Common myeloid progenitor, CD34-positive (primary cell): ENCODE measurements at regions not wholly inside any gene's neighbourhood (a gene's known extent, or its start where the extent isn't known, plus 50 kb on each side); places are given as distances from the start of the nearest gene placed in this dataset.

Source experiments
- CTCF ChIA-PET: fragments of 350-600 bp; sonication (Branson Sonifier 250); formaldehyde crosslinking; loops from one replicate; lab custom pipeline; 2021; ENCODE audit warnings: antibody characterized with exemption; lab: Charles Lee
- POLR2A ChIA-PET: fragments of 350-600 bp; sonication (Branson Sonifier 250); formaldehyde crosslinking; loops from one replicate; lab custom pipeline; 2021; ENCODE audit warnings: antibody characterized with exemption; lab: Charles Lee
- DNase-seq, 3 donors: peaks; one replicate each; pipeline versions ENCODE4 v3.0.0 to v3.0.0-alpha.2; 2013
- H3K27ac ChIP-seq, 2 experiments: 1 replicate in 1 of 2; 2 replicates in 1 of 2; pipeline ENCODE4 v1.7.0; 2013; ENCODE audit warnings: inconsistent platforms in 2 of 2, low read length in 2 of 2, mild to moderate bottlenecking in 2 of 2, low read depth in 1 of 2, moderate library complexity in 1 of 2; ENCODE audit not compliant: severe bottlenecking in 2 of 2, insufficient read depth in 1 of 2, poor library complexity in 1 of 2
- H3K27me3 ChIP-seq, 5 experiments: replicated peaks in 2 of 5; 1 replicate in 3 of 5; 2 replicates in 2 of 5; pipeline versions ENCODE4 v1.6.1 to v1.7.0; 2013; ENCODE audit warnings: low read length in 4 of 5, mild to moderate bottlenecking in 2 of 5, moderate library complexity in 2 of 5, inconsistent platforms in 1 of 5; ENCODE audit not compliant: insufficient read depth in 5 of 5, control insufficient read depth in 4 of 5
- H3K36me3 ChIP-seq, 4 experiments: 1 replicate in 2 of 4; 2 replicates in 2 of 4; pipeline versions ENCODE4 v1.6.1 to v1.7.0; 2013; ENCODE audit warnings: low read length in 3 of 4, control low read depth in 1 of 4, mild to moderate bottlenecking in 1 of 4; ENCODE audit not compliant: control insufficient read depth in 4 of 4, insufficient read depth in 4 of 4
- H3K4me1 ChIP-seq, 4 experiments: 1 replicate in 3 of 4; 2 replicates in 1 of 4; pipeline versions ENCODE4 v1.6.1 to v1.7.1; 2013; ENCODE audit warnings: low read length in 3 of 4, mild to moderate bottlenecking in 3 of 4, control low read depth in 1 of 4, inconsistent platforms in 1 of 4, moderate library complexity in 1 of 4; ENCODE audit not compliant: control insufficient read depth in 4 of 4, insufficient read depth in 4 of 4; ENCODE audit errors: control extremely low read depth in 1 of 4
- H3K4me3 ChIP-seq, 7 experiments: 1 replicate in 4 of 7; 2 replicates in 3 of 7; pipeline versions ENCODE4 v1.5.1 to v1.7.0; 2013; ENCODE audit warnings: mild to moderate bottlenecking in 7 of 7, low read length in 6 of 7, moderate library complexity in 6 of 7, inconsistent platforms in 2 of 7, low read depth in 2 of 7, control low read depth in 1 of 7; ENCODE audit not compliant: insufficient read depth in 4 of 7, control insufficient read depth in 1 of 7; ENCODE audit errors: extremely low read depth in 1 of 7
- H3K9me3 ChIP-seq, 5 experiments: 1 replicate in 4 of 5; 2 replicates in 1 of 5; pipeline versions ENCODE4 v1.6.1 to v1.7.1; 2013; ENCODE audit warnings: low read length in 4 of 5, mild to moderate bottlenecking in 2 of 5, inconsistent platforms in 1 of 5, low read depth in 1 of 5, moderate library complexity in 1 of 5; ENCODE audit not compliant: control insufficient read depth in 4 of 5, insufficient read depth in 2 of 5; ENCODE audit errors: control extremely low read depth in 1 of 5
- WGBS: methylation state at CpG from one replicate; pipeline ENCODE4 v1.1.5; 2013; ENCODE audit not compliant: insufficient coverage; 5-methylcytosine and 5-hydroxymethylcytosine counted together

DNA sequence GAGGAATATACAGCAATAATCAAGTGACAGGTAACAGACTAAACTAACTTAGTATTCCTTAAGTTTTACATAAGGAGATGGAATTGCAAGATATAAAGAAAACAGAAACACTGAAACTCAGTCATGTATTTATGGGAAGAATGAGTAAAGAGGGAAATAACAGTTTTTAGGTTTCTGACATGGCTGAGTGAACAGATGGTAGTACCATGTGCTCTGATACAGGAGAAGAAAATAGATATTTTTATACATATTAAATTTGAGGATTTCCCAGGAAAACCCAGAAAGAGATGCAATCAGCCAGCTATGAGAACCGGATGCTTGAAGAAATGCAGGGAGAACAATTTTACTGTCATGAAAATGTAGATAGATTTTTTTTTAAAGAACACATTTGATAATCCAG is 669.5 kb upstream of the GRM3 start:
- Histone ChIP-seq H3K27ac (no peak overlapping the region), H3K4me3 (no peak overlapping the region), H3K27me3 (no peaks in the 10 kb centered on the region), H3K9me3 (no peaks in the 10 kb centered on the region), H3K36me3 (no peaks in the 10 kb centered on the region), H3K4me1 (no peaks in the 10 kb centered on the region)
- CTCF ChIA-PET, result no interaction called here
- POLR2A ChIA-PET, result no interaction called here
- no CpG with 5 or more reads among the region's 1 CpG for WGBS
- DNase-seq, result no peak

DNA sequence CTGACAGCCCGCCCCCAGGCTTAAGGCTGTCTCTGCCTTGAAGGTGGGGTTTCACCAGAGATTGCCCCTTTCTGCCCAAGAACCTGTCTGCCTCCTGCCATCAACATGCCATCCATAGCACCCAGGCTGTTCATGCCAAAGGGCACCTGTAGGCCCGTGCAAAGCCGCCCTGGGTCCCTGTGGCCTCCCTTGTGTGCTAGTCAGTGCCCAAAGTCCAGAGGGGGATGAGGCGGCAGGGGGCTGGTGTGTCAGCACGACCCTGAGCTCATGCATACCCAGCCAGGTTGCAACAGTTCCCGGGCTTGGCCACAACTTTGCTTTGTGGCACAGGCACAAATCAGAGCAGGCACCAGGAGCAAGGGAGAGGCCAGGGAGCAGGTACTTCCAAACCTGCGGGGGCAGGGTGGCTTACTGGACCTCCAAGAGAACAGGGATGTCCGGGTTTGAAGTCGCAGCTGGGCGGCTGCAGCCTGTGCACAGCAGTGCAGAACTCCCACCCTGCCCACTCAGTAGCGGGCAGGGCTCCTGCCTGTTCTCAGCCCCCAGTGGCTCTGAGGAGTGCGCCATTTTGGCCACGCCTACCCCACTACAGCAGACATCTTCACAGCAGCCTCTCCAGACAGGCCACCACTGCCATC is 671.1 kb upstream of the GRM3 start:
- POLR2A ChIA-PET, result no interaction called here
- H3K36me3 ChIP-seq, result no peaks in the 10 kb centered on the region
- CTCF ChIA-PET, result no interaction called here
- 98% methylated on average over 11 of the region's 13 CpGs for WGBS
- H3K4me1 ChIP-seq, result no peaks in the 10 kb centered on the region
- H3K27ac ChIP-seq, result no peak overlapping the region
- no peak for DNase-seq
- no peaks in the 10 kb centered on the region for H3K9me3 ChIP-seq
- no peak overlapping the region for H3K4me3 ChIP-seq
- no peaks in the 10 kb centered on the region for H3K27me3 ChIP-seq

DNA sequence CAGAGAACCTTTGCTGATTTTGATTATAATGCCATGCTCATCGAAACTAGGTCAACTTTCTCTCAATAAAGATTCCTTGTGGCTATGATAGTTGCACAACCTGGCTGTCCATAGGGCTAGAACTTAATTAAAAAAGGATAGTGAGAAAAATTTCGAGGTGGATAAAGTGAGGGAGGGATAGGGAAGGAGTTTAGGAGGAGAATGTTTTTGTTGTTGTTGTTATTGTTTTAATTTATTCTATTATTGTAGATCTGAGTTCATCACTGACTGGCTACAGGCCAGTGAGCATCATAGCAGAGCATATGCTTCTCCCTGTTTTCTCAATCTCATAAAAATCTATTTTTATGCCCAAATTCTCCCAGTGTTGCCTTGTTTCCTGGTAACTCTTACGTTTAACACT is 688.7 kb upstream of the GRM3 start:
- no peak overlapping the region for H3K4me3 ChIP-seq
- no peaks in the 10 kb centered on the region for H3K36me3 ChIP-seq
- CTCF ChIA-PET, result no interaction called here
- WGBS, result 100% methylated on average over 1 of the region's 3 CpGs
- peaks cover 0 to 1% (median 0%) of the 10 kb centered on the region in 5 experiments for H3K9me3 ChIP-seq
- POLR2A ChIA-PET, result no interaction called here
- H3K27me3 ChIP-seq, result no peaks in the 10 kb centered on the region
- DNase-seq, result no peak
- no peak overlapping the region for H3K27ac ChIP-seq
- no peaks in the 10 kb centered on the region for H3K4me1 ChIP-seq

DNA sequence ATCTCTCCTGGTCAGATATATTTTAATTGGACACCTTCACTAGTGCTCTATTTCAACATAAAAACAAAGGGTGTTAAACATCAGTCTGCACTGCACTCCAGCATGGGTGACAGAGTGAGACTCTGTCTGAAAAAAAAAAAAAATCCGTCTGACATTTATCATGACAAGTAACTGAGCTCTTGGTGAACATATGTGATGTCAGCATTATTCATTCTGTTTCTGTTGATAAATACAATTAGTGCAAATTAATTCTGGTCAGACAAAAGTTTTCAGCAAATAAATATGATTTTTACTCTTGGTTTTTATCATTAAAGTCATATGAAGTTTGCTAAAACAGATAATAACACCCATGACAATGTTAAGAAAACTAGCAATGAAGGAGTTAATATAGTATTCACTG is 692.8 kb upstream of the GRM3 start:
- no peak overlapping the region for H3K27ac ChIP-seq
- DNase-seq, result no peak
- CTCF ChIA-PET, result no interaction called here
- no CpG with 5 or more reads among the region's 1 CpG for WGBS
- H3K4me3 ChIP-seq, result no peak overlapping the region
- H3K9me3 ChIP-seq, result peaks cover 0 to 3% (median 0%) of the 10 kb centered on the region in 5 experiments
- POLR2A ChIA-PET, result no interaction called here
- no peaks in the 10 kb centered on the region for H3K36me3 ChIP-seq
- no peaks in the 10 kb centered on the region for H3K27me3 ChIP-seq
- no peaks in the 10 kb centered on the region for H3K4me1 ChIP-seq

DNA sequence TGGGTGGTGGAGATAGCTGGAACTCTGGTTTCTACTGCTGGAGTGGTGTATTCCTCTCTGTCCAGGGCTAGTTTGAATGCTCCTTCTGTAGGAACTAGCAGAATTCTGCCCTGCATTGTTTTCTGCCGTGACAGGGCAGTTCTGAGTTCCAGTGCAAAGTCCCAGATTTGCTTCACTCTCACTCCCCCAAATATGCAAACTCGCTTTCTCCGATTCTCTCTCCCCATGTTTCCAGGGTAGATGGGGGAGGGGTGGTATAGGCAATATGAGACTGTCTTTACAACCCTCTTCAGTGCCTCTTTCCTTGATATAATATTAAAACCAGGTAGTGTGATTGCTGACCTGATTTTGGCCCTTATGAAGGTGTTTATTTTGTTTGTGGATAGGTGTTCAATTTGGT is 693.3 kb upstream of the GRM3 start:
- no peak for DNase-seq
- no peaks in the 10 kb centered on the region for H3K36me3 ChIP-seq
- POLR2A ChIA-PET, result no interaction called here
- no peaks in the 10 kb centered on the region for H3K4me1 ChIP-seq
- CTCF ChIA-PET, result no interaction called here
- no peak overlapping the region for H3K4me3 ChIP-seq
- H3K27ac ChIP-seq, result no peak overlapping the region
- H3K27me3 ChIP-seq, result no peaks in the 10 kb centered on the region
- WGBS, result no CpG with 5 or more reads among the region's 3 CpGs
- H3K9me3 ChIP-seq, result peaks cover 0 to 3% (median 0%) of the 10 kb centered on the region in 5 experiments

DNA sequence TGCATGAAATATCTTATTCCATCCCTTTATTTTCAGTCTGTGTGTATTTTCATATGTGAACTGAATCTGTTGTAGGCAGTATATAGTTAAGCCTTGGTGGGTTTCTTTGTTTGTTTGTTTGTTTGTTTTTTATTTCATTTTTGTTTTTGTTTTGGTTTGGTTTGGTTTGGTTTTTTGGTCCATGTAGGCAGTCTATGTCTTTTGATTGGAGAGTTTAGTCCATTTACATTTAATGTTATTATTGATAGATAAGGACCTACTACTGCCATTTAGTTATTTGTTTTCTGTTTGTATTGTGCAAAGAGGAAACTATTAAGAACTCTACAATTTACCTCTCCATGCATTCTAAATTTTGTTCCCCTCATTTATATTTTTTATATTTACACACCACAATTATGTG is 695.9 kb upstream of the GRM3 start:
- H3K9me3 ChIP-seq, result peaks cover 0 to 3% (median 0%) of the 10 kb centered on the region in 5 experiments
- POLR2A ChIA-PET, result no interaction called here
- H3K27me3 ChIP-seq, result no peaks in the 10 kb centered on the region
- no peaks in the 10 kb centered on the region for H3K4me1 ChIP-seq
- CTCF ChIA-PET, result no interaction called here
- no peak overlapping the region for H3K27ac ChIP-seq
- H3K36me3 ChIP-seq, result no peaks in the 10 kb centered on the region
- H3K4me3 ChIP-seq, result no peak overlapping the region
- no peak for DNase-seq

DNA sequence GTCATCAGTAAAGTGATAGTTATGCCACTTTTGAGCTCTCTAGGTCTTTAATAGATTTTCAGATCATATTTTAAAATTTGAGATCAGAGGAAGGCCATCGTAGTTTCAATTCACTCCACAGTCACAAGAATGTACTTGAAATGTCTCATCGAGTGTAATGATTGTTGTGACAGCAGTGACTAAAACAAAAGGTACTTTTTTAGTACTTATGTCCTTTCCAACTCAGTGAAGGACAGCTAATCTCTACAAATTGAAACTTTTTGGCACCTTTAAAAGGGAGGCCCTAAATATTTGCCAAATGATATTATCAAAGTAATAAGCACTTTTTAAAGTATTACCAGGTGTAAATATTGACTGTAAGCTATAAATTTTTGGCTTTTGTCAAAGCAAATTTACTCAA is 702.9 kb upstream of the GRM3 start:
- Histone ChIP-seq H3K4me1 (no peaks in the 10 kb centered on the region), H3K36me3 (no peaks in the 10 kb centered on the region), H3K27me3 (no peaks in the 10 kb centered on the region), H3K27ac (no peak overlapping the region), H3K4me3 (no peak overlapping the region), H3K9me3 (no peaks in the 10 kb centered on the region)
- POLR2A ChIA-PET, result no interaction called here
- DNase-seq, result no peak
- CTCF ChIA-PET, result no interaction called here
- no CpG with 5 or more reads among the region's 2 CpGs for WGBS
